ENCODE measurements at regions not wholly inside any gene's neighbourhood (a gene's known extent, or its start where the extent isn't known, plus 50 kb on each side); places are given as distances from the start of the nearest gene placed in this dataset.

GRCh38 chr18:46388286-46388685 lies 268.7 kb downstream of the LOXHD1 start:
- intact Hi-C loops (cut with DNase I; ENCODE audit: low total_unique reads) = no loop called here
- DNase-seq = no peak
- TF ChIP-seq POLR2A (IDR thresholded peaks at IDR 0.05) (no peak), CTCF (IDR thresholded peaks at IDR 0.05) (no peak)
- Histone ChIP-seq H3K4me3 (no peak overlapping the region), H3K9me3 (no peaks in the 10 kb centered on the region), H3K4me1 (peaks cover 17% of the 10 kb centered on the region), H3K36me3 (ENCODE audit: low read depth, missing control alignments) (no peaks in the 10 kb centered on the region), H3K27ac (no peak overlapping the region), H3K27me3 (no peaks in the 10 kb centered on the region)
- WGBS, 2 donors = 47 to 55% methylated on average over 6 of the region's 6 CpGs

GRCh38 chr18:46392576-46392975 lies 264.4 kb downstream of the LOXHD1 start:
- 92 to 100% methylated on average over 1 to 9 of the region's 9 CpGs for WGBS, 2 donors
- no peak for TF ChIP-seq POLR2A (IDR thresholded peaks at IDR 0.05)
- TF ChIP-seq CTCF (IDR thresholded peaks at IDR 0.05) = no peak
- intact Hi-C loops (cut with DNase I; ENCODE audit: low total_unique reads) = no loop called here

GRCh38 chr18:46393230-46393629 lies 263.8 kb downstream of the LOXHD1 start:
- Histone ChIP-seq H3K9me3 (no peaks in the 10 kb centered on the region), H3K4me1 (peaks cover under 1% of the 10 kb centered on the region), H3K36me3 (ENCODE audit: low read depth, missing control alignments) (no peaks in the 10 kb centered on the region), H3K27me3 (no peaks in the 10 kb centered on the region), H3K4me3 (no peak overlapping the region), H3K27ac (no peak overlapping the region)
- DNase-seq = no peak
- TF ChIP-seq POLR2A (IDR thresholded peaks at IDR 0.05) = no peak
- intact Hi-C loops (cut with DNase I; ENCODE audit: low total_unique reads) = no loop called here
- WGBS, 2 donors = 84 to 98% methylated on average over 6 to 8 of the region's 8 CpGs

More at GRCh38 chr18:46392576-46392975, 264.4 kb downstream of the LOXHD1 start:
- H3K4me3 ChIP-seq = no peak overlapping the region
- no peak for DNase-seq
- no peak overlapping the region for H3K27ac ChIP-seq
- H3K27me3 ChIP-seq = no peaks in the 10 kb centered on the region
- no peaks in the 10 kb centered on the region for H3K36me3 ChIP-seq (ENCODE audit: low read depth, missing control alignments)
- no peaks in the 10 kb centered on the region for H3K9me3 ChIP-seq
- H3K4me1 ChIP-seq = peaks cover 7% of the 10 kb centered on the region

GRCh38 chr18:46393961-46394360 lies 263.1 kb downstream of the LOXHD1 start:
- Histone ChIP-seq H3K27me3 (no peaks in the 10 kb centered on the region), H3K4me3 (no peak overlapping the region), H3K36me3 (ENCODE audit: low read depth, missing control alignments) (no peaks in the 10 kb centered on the region), H3K9me3 (no peaks in the 10 kb centered on the region), H3K27ac (no peak overlapping the region), H3K4me1 (no peaks in the 10 kb centered on the region)
- no peak for DNase-seq
- intact Hi-C loops (cut with DNase I; ENCODE audit: low total_unique reads) = no loop called here
- TF ChIP-seq CTCF (IDR thresholded peaks at IDR 0.05) = no peak
- no peak for TF ChIP-seq POLR2A (IDR thresholded peaks at IDR 0.05)
- WGBS, 2 donors = 90 to 91% methylated on average over 3 to 6 of the region's 6 CpGs

GRCh38 chr18:46395795-46396194 lies 261.2 kb downstream of the LOXHD1 start:
- no peaks in the 10 kb centered on the region for H3K9me3 ChIP-seq
- H3K27ac ChIP-seq = no peak overlapping the region
- no peak for TF ChIP-seq POLR2A (IDR thresholded peaks at IDR 0.05)
- TF ChIP-seq CTCF (IDR thresholded peaks at IDR 0.05) = no peak
- no peaks in the 10 kb centered on the region for H3K36me3 ChIP-seq (ENCODE audit: low read depth, missing control alignments)
- DNase-seq = no peak
- H3K4me1 ChIP-seq = no peaks in the 10 kb centered on the region
- H3K4me3 ChIP-seq = no peak overlapping the region
- H3K27me3 ChIP-seq = no peaks in the 10 kb centered on the region
- 62 to 72% methylated on average over 3 to 4 of the region's 4 CpGs for WGBS, 2 donors
- intact Hi-C loops (cut with DNase I; ENCODE audit: low total_unique reads) = no loop called here
